Neuron (in vitro differentiated cells): ENCODE measurements at regions not wholly inside any gene's neighbourhood (a gene's known extent, or its start where the extent isn't known, plus 50 kb on each side); places are given as distances from the start of the nearest gene placed in this dataset.
"Not testable (repeated sequence)": the region's sequence is repeated elsewhere in the genome, so short reads cannot be mapped to it uniquely, and the experiment has no call there.

Experiments
- H2AFZ ChIP-seq: one replicate; pipeline ENCODE4 v1.6.1; 2013; ENCODE audit warnings: low read depth, mild to moderate bottlenecking, inconsistent platforms, low read length, moderate library complexity
- H3K27me3 ChIP-seq: one replicate; pipeline ENCODE4 v1.6.1; 2013; ENCODE audit warnings: low read length; ENCODE audit not compliant: insufficient read depth
- H3K36me3 ChIP-seq: one replicate; pipeline ENCODE4 v1.6.1; 2013; ENCODE audit warnings: low read length; ENCODE audit not compliant: insufficient read depth
- H3K4me1 ChIP-seq: one replicate; pipeline ENCODE4 v1.6.1; 2013; ENCODE audit warnings: low read length; ENCODE audit not compliant: insufficient read depth
- H3K4me3 ChIP-seq: 2 replicates; pipeline ENCODE4 v1.5.1; 2013; ENCODE audit warnings: mild to moderate bottlenecking, low read length, moderate library complexity
- H3K9me3 ChIP-seq: one replicate; pipeline ENCODE4 v1.6.1; 2013; ENCODE audit warnings: low read length

GRCh38 chr20:48493331-48493730, 334.5 kb downstream of the PREX1 start:
- H3K4me1 ChIP-seq, H2AFZ ChIP-seq, H3K27me3 ChIP-seq, H3K4me3 ChIP-seq, H3K36me3 ChIP-seq, H3K9me3 ChIP-seq: not testable (repeated sequence)

- Histone ChIP-seq H3K9me3 (no peaks in the 10 kb centered on the region), H3K27me3 (peaks cover 3% of the 10 kb centered on the region), H2AFZ (no peak overlapping the region), H3K4me1 (peaks cover 2% of the 10 kb centered on the region), H3K36me3 (no peaks in the 10 kb centered on the region), H3K4me3 (no peak overlapping the region)
Observed at GRCh38 chr20:48492715-48493070, 335.1 kb downstream of the PREX1 start.

- Histone ChIP-seq H2AFZ (no peak overlapping the region), H3K9me3 (no peaks in the 10 kb centered on the region), H3K27me3 (peaks cover 3% of the 10 kb centered on the region), H3K4me1 (peaks cover 2% of the 10 kb centered on the region), H3K4me3 (no peak overlapping the region), H3K36me3 (no peaks in the 10 kb centered on the region)
Observed at GRCh38 chr20:48492015-48492714, 335.6 kb downstream of the PREX1 start.

- Histone ChIP-seq H3K4me1 (peaks cover 2% of the 10 kb centered on the region), H3K4me3 (no peak overlapping the region)
Observed at GRCh38 chr20:48490961-48491831, 336.6 kb downstream of the PREX1 start.

GRCh38 chr20:48490341-48490740, 337.5 kb downstream of the PREX1 start:
- H3K36me3 ChIP-seq, H3K4me1 ChIP-seq, H3K4me3 ChIP-seq, H3K27me3 ChIP-seq, H2AFZ ChIP-seq, H3K9me3 ChIP-seq: not testable (repeated sequence)

More at GRCh38 chr20:48490961-48491831, 336.6 kb downstream of the PREX1 start:
- H3K27me3 ChIP-seq, result peaks cover 3% of the 10 kb centered on the region
- H3K36me3 ChIP-seq, result no peaks in the 10 kb centered on the region
- no peaks in the 10 kb centered on the region for H3K9me3 ChIP-seq
- H2AFZ ChIP-seq, result no peak overlapping the region

GRCh38 chr20:48489656-48490055, 338.1 kb downstream of the PREX1 start:
- H3K36me3 ChIP-seq, result no peaks in the 10 kb centered on the region
- H3K4me1 ChIP-seq, result peaks cover 2% of the 10 kb centered on the region
- peaks cover 3% of the 10 kb centered on the region for H3K27me3 ChIP-seq
- H3K9me3 ChIP-seq, result no peaks in the 10 kb centered on the region
- H3K4me3 ChIP-seq, result no peak overlapping the region
- no peak overlapping the region for H2AFZ ChIP-seq

- H3K36me3 ChIP-seq, result no peaks in the 10 kb centered on the region
- H3K27me3 ChIP-seq, result peaks cover 3% of the 10 kb centered on the region
- H2AFZ ChIP-seq, result no peak overlapping the region
- no peak overlapping the region for H3K4me3 ChIP-seq
- no peaks in the 10 kb centered on the region for H3K9me3 ChIP-seq
- peaks cover 2% of the 10 kb centered on the region for H3K4me1 ChIP-seq
Observed at GRCh38 chr20:48489046-48489463, 338.7 kb downstream of the PREX1 start.

GRCh38 chr20:48488334-48489034, 339.3 kb downstream of the PREX1 start:
- H3K27me3 ChIP-seq, H2AFZ ChIP-seq, H3K36me3 ChIP-seq, H3K4me3 ChIP-seq, H3K4me1 ChIP-seq, H3K9me3 ChIP-seq: not testable (repeated sequence)

- H3K27me3 ChIP-seq, result peaks cover 6% of the 10 kb centered on the region
- H3K36me3 ChIP-seq, result no peaks in the 10 kb centered on the region
- no peak overlapping the region for H3K4me3 ChIP-seq
- no peak overlapping the region for H2AFZ ChIP-seq
- no peaks in the 10 kb centered on the region for H3K9me3 ChIP-seq
- H3K4me1 ChIP-seq, result peaks cover 2% of the 10 kb centered on the region
Observed at GRCh38 chr20:48486065-48486464, 341.7 kb downstream of the PREX1 start.

- not testable (repeated sequence) for H3K9me3 ChIP-seq, H2AFZ ChIP-seq, H3K36me3 ChIP-seq, H3K4me1 ChIP-seq, H3K4me3 ChIP-seq
- peaks cover 11% of the 10 kb centered on the region for H3K27me3 ChIP-seq
Observed at GRCh38 chr20:48485153-48485552, 342.6 kb downstream of the PREX1 start.

GRCh38 chr20:48483334-48484066, 344.3 kb downstream of the PREX1 start:
- Histone ChIP-seq H2AFZ (no peak overlapping the region), H3K4me1 (peaks cover 2% of the 10 kb centered on the region), H3K9me3 (no peaks in the 10 kb centered on the region), H3K36me3 (no peaks in the 10 kb centered on the region), H3K27me3 (peaks cover 11% of the 10 kb centered on the region), H3K4me3 (no peak overlapping the region)

- Histone ChIP-seq H3K4me1 (no peaks in the 10 kb centered on the region), H3K27me3 (peaks cover 11% of the 10 kb centered on the region), H3K4me3 (no peak overlapping the region)
Observed at GRCh38 chr20:48482790-48483189, 345.0 kb downstream of the PREX1 start.

More at GRCh38 chr20:48482790-48483189, 345.0 kb downstream of the PREX1 start:
- H3K9me3 ChIP-seq, result no peaks in the 10 kb centered on the region
- no peaks in the 10 kb centered on the region for H3K36me3 ChIP-seq
- H2AFZ ChIP-seq, result no peak overlapping the region
